ENCODE measurements at regions not wholly inside any gene's neighbourhood (a gene's known extent, or its start where the extent isn't known, plus 50 kb on each side); places are given as distances from the start of the nearest gene placed in this dataset.

- no peak for TF ChIP-seq CTCF (conservative IDR thresholded peaks at IDR 0.05; ENCODE audit: low read depth, low read length)
- no peak for TF ChIP-seq EZH2 (IDR thresholded peaks at IDR 0.05; ENCODE audit: low read length, unreplicated experiment)
- TF ChIP-seq EZH2phosphoT487 (IDR thresholded peaks at IDR 0.05; ENCODE audit: borderline replicate concordance, low read length), result no peak
These were observed 105.5 kb upstream of the OTUD4 start for GRCh38 chr4:145285928-145286327.

All from PC-3 (cell line).